Neural cell (in vitro differentiated cells): ENCODE measurements at regions not wholly inside any gene's neighbourhood (a gene's known extent, or its start where the extent isn't known, plus 50 kb on each side); places are given as distances from the start of the nearest gene placed in this dataset.

Experiments used
- H2AFZ ChIP-seq: fragments of 200-600, 300-800 bp; sonication (generic), shearing (Covaris generic); 2 replicates; pipeline ENCODE4 v1.6.0; 2014; ENCODE audit warnings: low read depth, mild to moderate bottlenecking, antibody characterized with exemption, low read length, moderate library complexity
- H3F3A ChIP-seq: fragments of 200-600 bp; shearing (Covaris generic); 2 replicates; pipeline ENCODE4 v1.6.1; 2016; ENCODE audit warnings: mild to moderate bottlenecking, moderate library complexity, mixed read lengths, antibody characterized with exemption, low read length; ENCODE audit not compliant: insufficient read depth, poor library complexity, severe bottlenecking
- H3K27ac ChIP-seq: fragments of 200-600, 300-800 bp; sonication (generic), shearing (Covaris generic); 2 replicates; pipeline ENCODE4 v1.5.1; 2014; ENCODE audit warnings: mild to moderate bottlenecking, low read length, moderate library complexity
- H3K27me3 ChIP-seq: fragments of 300-800, 200-600 bp; sonication (generic), shearing (Covaris generic); 2 replicates; pipeline ENCODE4 v1.6.0; 2014; ENCODE audit warnings: mild to moderate bottlenecking, low read depth, low read length, moderate library complexity; ENCODE audit not compliant: insufficient read depth
- H3K36me3 ChIP-seq: fragments of 300-800, 200-600 bp; sonication (generic), shearing (Covaris generic); 2 replicates; pipeline ENCODE4 v1.5.1; 2014; ENCODE audit warnings: mild to moderate bottlenecking, antibody characterized with exemption, low read length, moderate library complexity; ENCODE audit not compliant: insufficient read depth
- H3K4me2 ChIP-seq: fragments of 300-800, 200-600 bp; sonication (generic), shearing (Covaris generic); 2 replicates; pipeline ENCODE4 v1.6.0; 2014; ENCODE audit warnings: mild to moderate bottlenecking, low read length
- H3K4me3 ChIP-seq: fragments of 300-800, 200-600 bp; sonication (generic), shearing (Covaris generic); 2 replicates; pipeline ENCODE4 v1.5.1; 2014; ENCODE audit warnings: mild to moderate bottlenecking, low read length, moderate library complexity
- H3K79me2 ChIP-seq: fragments of 200-600 bp; shearing (Covaris generic); replicated peaks from 2 replicates; pipeline ENCODE4 v1.6.0; 2014; ENCODE audit warnings: mild to moderate bottlenecking, low read length, moderate library complexity; ENCODE audit not compliant: insufficient read depth
- H3K9ac ChIP-seq: fragments of 300-800, 200-600 bp; sonication (generic), shearing (Covaris generic); 2 replicates; pipeline ENCODE4 v1.6.1; 2016; ENCODE audit warnings: mild to moderate bottlenecking, low read length, mixed read lengths
- H3K9me2 ChIP-seq: fragments of 200-600 bp; shearing (Covaris generic); 2 replicates; pipeline ENCODE4 v1.6.1; 2016; ENCODE audit warnings: mild to moderate bottlenecking, low read length, mixed read lengths; ENCODE audit not compliant: insufficient read depth
- H3K9me3 ChIP-seq: fragments of 200-600, 300-800 bp; sonication (generic), shearing (Covaris generic); 2 replicates; pipeline ENCODE4 v1.6.1; 2016; ENCODE audit warnings: mild to moderate bottlenecking, mixed run types, low read length, moderate library complexity, mixed read lengths
- H4K20me1 ChIP-seq: fragments of 200-600 bp; shearing (Covaris generic); 2 replicates; pipeline ENCODE4 v1.6.1; 2016; ENCODE audit warnings: mild to moderate bottlenecking, mixed run types; ENCODE audit not compliant: insufficient read depth
- EP300 ChIP-seq: fragments of 450-650 bp; conservative IDR thresholded peaks from 2 replicates; pipeline ENCODE4 v1.6.1; 2014; ENCODE audit warnings: antibody characterized with exemption, mild to moderate bottlenecking, moderate library complexity; ENCODE audit not compliant: poor library complexity, severe bottlenecking
- EZH2 ChIP-seq: fragments of 200-600, 300-800 bp; shearing (Covaris generic), sonication (generic); IDR thresholded peaks from 2 replicates; pipeline ENCODE4 v1.6.1; 2014; ENCODE audit warnings: antibody characterized with exemption, low read length, borderline replicate concordance, mild to moderate bottlenecking; ENCODE audit not compliant: insufficient read depth, poor library complexity, severe bottlenecking
- MXI1 ChIP-seq: fragments of 450-650 bp; conservative IDR thresholded peaks from 2 replicates; pipeline ENCODE4 v1.6.1; 2014; ENCODE audit warnings: antibody characterized with exemption, mild to moderate bottlenecking; ENCODE audit not compliant: poor library complexity, severe bottlenecking
- POLR2AphosphoS5 ChIP-seq: IDR thresholded peaks from 2 replicates; pipeline ENCODE4 v1.6.1; 2012
- RAD21 ChIP-seq: fragments of 450-650 bp; conservative IDR thresholded peaks from 2 replicates; pipeline ENCODE4 v1.6.1; 2014; ENCODE audit warnings: antibody characterized with exemption, mild to moderate bottlenecking, moderate library complexity
- SMC3 ChIP-seq: fragments of 450-650 bp; conservative IDR thresholded peaks from 2 replicates; pipeline ENCODE4 v1.6.1; 2014; ENCODE audit warnings: antibody characterized with exemption, mild to moderate bottlenecking, moderate library complexity; ENCODE audit not compliant: poor library complexity
- TAF1 ChIP-seq: IDR thresholded peaks from 2 replicates; pipeline ENCODE4 v1.6.1; 2012; ENCODE audit warnings: low read depth
- TF ChIP-seq, protein P1 (sequence below): fragments of 450-650 bp; IDR thresholded peaks from 2 replicates; pipeline ENCODE4 v1.5.1; 2014; ENCODE audit warnings: antibody characterized with exemption, mild to moderate bottlenecking, moderate library complexity; ENCODE audit not compliant: poor library complexity, severe bottlenecking
- TF ChIP-seq, protein P2 (sequence below): IDR thresholded peaks from 2 replicates; pipeline ENCODE4 v1.6.1; 2012; ENCODE audit warnings: borderline replicate concordance

DNA sequence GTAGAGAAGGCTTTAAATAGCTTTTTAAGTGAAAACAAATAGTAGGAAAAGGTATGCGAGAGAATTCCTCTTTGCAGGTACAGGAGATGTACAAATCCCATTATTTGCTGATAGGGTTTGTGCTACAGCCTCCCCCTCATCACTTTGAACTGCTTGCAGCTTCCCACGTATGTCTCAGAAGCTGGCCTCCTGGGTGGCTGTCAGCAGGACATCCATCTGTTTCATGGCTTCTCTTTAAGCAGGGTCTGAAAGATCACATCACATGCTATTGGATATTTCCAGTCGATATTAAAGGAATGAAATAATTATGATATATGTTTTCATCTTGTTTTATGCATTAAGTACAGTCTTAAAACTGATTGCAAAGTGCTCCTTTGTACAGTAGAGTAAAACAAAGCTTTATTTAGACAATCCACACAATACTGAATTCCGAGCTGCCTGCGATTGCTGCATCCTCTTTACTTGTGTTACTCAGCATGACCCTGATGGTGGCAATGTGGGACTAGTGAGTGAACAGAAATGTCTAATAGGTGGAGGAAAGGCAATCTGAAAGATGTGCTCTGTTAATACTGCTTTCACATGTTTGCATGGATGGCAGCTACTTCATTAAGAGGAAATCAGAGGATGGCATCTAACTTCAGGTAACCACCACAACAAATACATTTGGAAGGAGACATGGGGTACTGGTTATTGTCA is 930.6 kb upstream of the SEMA6D start (continued):
- TF ChIP-seq SMC3, result peak; percentile 84
- TF ChIP-seq EP300, result peak; percentile 34
- no peak for TF ChIP-seq EZH2
- peak; percentile 20 for TF ChIP-seq POLR2AphosphoS5

GRCh38 chr15:46795685-46796084 is 921.6 kb upstream of the SEMA6D start:
- H3K9me2 ChIP-seq, result no peaks in the 10 kb centered on the region
- no peak overlapping the region for H3K4me3 ChIP-seq
- H3K36me3 ChIP-seq, result no peaks in the 10 kb centered on the region
- no peaks in the 10 kb centered on the region for H3K9me3 ChIP-seq
- no peaks in the 10 kb centered on the region for H3K79me2 ChIP-seq
- no peaks in the 10 kb centered on the region for H3K27me3 ChIP-seq
- H3F3A ChIP-seq, result no peaks in the 10 kb centered on the region
- H4K20me1 ChIP-seq, result no peaks in the 10 kb centered on the region
- TF ChIP-seq, protein P1, sequence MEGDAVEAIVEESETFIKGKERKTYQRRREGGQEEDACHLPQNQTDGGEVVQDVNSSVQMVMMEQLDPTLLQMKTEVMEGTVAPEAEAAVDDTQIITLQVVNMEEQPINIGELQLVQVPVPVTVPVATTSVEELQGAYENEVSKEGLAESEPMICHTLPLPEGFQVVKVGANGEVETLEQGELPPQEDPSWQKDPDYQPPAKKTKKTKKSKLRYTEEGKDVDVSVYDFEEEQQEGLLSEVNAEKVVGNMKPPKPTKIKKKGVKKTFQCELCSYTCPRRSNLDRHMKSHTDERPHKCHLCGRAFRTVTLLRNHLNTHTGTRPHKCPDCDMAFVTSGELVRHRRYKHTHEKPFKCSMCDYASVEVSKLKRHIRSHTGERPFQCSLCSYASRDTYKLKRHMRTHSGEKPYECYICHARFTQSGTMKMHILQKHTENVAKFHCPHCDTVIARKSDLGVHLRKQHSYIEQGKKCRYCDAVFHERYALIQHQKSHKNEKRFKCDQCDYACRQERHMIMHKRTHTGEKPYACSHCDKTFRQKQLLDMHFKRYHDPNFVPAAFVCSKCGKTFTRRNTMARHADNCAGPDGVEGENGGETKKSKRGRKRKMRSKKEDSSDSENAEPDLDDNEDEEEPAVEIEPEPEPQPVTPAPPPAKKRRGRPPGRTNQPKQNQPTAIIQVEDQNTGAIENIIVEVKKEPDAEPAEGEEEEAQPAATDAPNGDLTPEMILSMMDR, result no peak
- TF ChIP-seq MXI1 (no peak), RAD21 (no peak), EZH2 (no peak), EP300 (no peak), TAF1 (no peak), SMC3 (no peak), POLR2AphosphoS5 (no peak)
- TF ChIP-seq, protein P2, sequence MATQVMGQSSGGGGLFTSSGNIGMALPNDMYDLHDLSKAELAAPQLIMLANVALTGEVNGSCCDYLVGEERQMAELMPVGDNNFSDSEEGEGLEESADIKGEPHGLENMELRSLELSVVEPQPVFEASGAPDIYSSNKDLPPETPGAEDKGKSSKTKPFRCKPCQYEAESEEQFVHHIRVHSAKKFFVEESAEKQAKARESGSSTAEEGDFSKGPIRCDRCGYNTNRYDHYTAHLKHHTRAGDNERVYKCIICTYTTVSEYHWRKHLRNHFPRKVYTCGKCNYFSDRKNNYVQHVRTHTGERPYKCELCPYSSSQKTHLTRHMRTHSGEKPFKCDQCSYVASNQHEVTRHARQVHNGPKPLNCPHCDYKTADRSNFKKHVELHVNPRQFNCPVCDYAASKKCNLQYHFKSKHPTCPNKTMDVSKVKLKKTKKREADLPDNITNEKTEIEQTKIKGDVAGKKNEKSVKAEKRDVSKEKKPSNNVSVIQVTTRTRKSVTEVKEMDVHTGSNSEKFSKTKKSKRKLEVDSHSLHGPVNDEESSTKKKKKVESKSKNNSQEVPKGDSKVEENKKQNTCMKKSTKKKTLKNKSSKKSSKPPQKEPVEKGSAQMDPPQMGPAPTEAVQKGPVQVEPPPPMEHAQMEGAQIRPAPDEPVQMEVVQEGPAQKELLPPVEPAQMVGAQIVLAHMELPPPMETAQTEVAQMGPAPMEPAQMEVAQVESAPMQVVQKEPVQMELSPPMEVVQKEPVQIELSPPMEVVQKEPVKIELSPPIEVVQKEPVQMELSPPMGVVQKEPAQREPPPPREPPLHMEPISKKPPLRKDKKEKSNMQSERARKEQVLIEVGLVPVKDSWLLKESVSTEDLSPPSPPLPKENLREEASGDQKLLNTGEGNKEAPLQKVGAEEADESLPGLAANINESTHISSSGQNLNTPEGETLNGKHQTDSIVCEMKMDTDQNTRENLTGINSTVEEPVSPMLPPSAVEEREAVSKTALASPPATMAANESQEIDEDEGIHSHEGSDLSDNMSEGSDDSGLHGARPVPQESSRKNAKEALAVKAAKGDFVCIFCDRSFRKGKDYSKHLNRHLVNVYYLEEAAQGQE, result no peak
- no peak overlapping the region for H3K4me2 ChIP-seq
- no peak overlapping the region for H3K9ac ChIP-seq
- H2AFZ ChIP-seq, result no peak overlapping the region
- H3K27ac ChIP-seq, result no peak overlapping the region

- Histone ChIP-seq H3K27ac (no peak overlapping the region), H3K9me2 (no peaks in the 10 kb centered on the region), H3K9me3 (no peaks in the 10 kb centered on the region), H3K4me3 (no peak overlapping the region), H3K79me2 (no peaks in the 10 kb centered on the region), H3K4me2 (no peak overlapping the region), H3F3A (no peaks in the 10 kb centered on the region), H3K27me3 (no peaks in the 10 kb centered on the region), H3K36me3 (no peaks in the 10 kb centered on the region), H3K9ac (no peak overlapping the region), H2AFZ (no peak overlapping the region), H4K20me1 (no peaks in the 10 kb centered on the region)
- TF ChIP-seq EP300, result no peak
- no peak for TF ChIP-seq EZH2
- TF ChIP-seq RAD21, result no peak
- no peak for TF ChIP-seq TAF1
- TF ChIP-seq, protein P2, result no peak
- no peak for TF ChIP-seq MXI1
Observed at GRCh38 chr15:46808834-46809233, 908.5 kb upstream of the SEMA6D start.
